ENCODE measurements at regions not wholly inside any gene's neighbourhood (a gene's known extent, or its start where the extent isn't known, plus 50 kb on each side); places are given as distances from the start of the nearest gene placed in this dataset.

DNA sequence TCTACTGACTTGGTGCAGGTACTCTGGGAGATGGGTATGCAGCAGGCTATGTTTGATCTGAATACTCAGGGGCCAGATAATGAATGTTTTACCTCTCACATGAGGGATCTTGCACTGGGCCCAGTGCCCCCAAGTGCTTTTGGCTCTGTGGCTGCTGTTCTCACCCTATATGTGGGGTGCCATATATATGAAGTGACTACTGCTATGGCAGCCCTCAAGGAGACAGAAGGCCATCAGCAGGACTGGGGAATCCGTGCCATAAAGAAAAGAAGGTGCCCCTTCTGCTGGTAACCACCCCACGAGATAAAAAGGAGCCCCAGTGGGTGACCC lies 302.1 kb downstream of the ZPLD1 start:
- TF ChIP-seq, protein P1, sequence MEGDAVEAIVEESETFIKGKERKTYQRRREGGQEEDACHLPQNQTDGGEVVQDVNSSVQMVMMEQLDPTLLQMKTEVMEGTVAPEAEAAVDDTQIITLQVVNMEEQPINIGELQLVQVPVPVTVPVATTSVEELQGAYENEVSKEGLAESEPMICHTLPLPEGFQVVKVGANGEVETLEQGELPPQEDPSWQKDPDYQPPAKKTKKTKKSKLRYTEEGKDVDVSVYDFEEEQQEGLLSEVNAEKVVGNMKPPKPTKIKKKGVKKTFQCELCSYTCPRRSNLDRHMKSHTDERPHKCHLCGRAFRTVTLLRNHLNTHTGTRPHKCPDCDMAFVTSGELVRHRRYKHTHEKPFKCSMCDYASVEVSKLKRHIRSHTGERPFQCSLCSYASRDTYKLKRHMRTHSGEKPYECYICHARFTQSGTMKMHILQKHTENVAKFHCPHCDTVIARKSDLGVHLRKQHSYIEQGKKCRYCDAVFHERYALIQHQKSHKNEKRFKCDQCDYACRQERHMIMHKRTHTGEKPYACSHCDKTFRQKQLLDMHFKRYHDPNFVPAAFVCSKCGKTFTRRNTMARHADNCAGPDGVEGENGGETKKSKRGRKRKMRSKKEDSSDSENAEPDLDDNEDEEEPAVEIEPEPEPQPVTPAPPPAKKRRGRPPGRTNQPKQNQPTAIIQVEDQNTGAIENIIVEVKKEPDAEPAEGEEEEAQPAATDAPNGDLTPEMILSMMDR (IDR thresholded peaks at IDR 0.05): no peak
- TF ChIP-seq EZH2 (IDR thresholded peaks at IDR 0.05): no peak

Data from neural progenitor cell (in vitro differentiated cells).